Hematopoietic multipotent progenitor cell treated with erythropoietin and hydrocortisone succinate and interleukin-3 and kit ligand, for 6 days (in vitro differentiated cells): ENCODE measurements at regions not wholly inside any gene's neighbourhood (a gene's known extent, or its start where the extent isn't known, plus 50 kb on each side); places are given as distances from the start of the nearest gene placed in this dataset.
A peak's percentile ranks its signal among the peaks of the same experiment; 100 is the strongest.
"Not testable (repeated sequence)": the region's sequence is repeated elsewhere in the genome, so short reads cannot be mapped to it uniquely, and the experiment has no call there.

Source experiments
- DNase-seq: peaks from one replicate; pipeline ENCODE4 v3.0.0-alpha.2; 2015

GRCh38 chr4:179361978-179362486 is 1919.8 kb upstream of the AGA start:
- DNase-seq, result no peak

- DNase-seq, result not testable (repeated sequence)
Measured at GRCh38 chr4:179365932-179366331, 1923.7 kb upstream of the AGA start.

GRCh38 chr4:179372242-179372641 is 1930.0 kb upstream of the AGA start:
- no peak for DNase-seq

GRCh38 chr4:179372746-179373145 is 1930.5 kb upstream of the AGA start:
- peak; percentile 1 for DNase-seq

GRCh38 chr4:179378847-179379246 is 1936.6 kb upstream of the AGA start:
- not testable (repeated sequence) for DNase-seq

GRCh38 chr4:179392787-179393186 is 1950.5 kb upstream of the AGA start:
- no peak for DNase-seq

GRCh38 chr4:179398414-179398813 is 1956.2 kb upstream of the AGA start:
- DNase-seq, result peak; percentile 22

- peak; percentile 1 for DNase-seq
Measured at GRCh38 chr4:179399054-179399782, 1957.0 kb upstream of the AGA start.

- no peak for DNase-seq
Measured at GRCh38 chr4:179415037-179415846, 1973.0 kb upstream of the AGA start.

- no peak for DNase-seq
Measured at GRCh38 chr4:179415847-179416223, 1973.6 kb upstream of the AGA start.

- no peak for DNase-seq
Measured at GRCh38 chr4:179417357-179417756, 1975.1 kb upstream of the AGA start.

GRCh38 chr4:179437962-179438361 is 1995.7 kb upstream of the AGA start:
- DNase-seq, result no peak

GRCh38 chr4:179441596-179441995 is 1999.4 kb upstream of the AGA start:
- DNase-seq, result no peak

GRCh38 chr4:179447308-179447707 is 2005.1 kb upstream of the AGA start:
- no peak for DNase-seq

GRCh38 chr4:179465131-179465797 is 2023.0 kb upstream of the AGA start:
- peak; percentile 24 for DNase-seq

- DNase-seq, result no peak
Measured at GRCh38 chr4:179467878-179468277, 2025.6 kb upstream of the AGA start.

- no peak for DNase-seq
Measured at GRCh38 chr4:179472164-179472563, 2029.9 kb upstream of the AGA start.

- DNase-seq, result no peak
Measured at GRCh38 chr4:179478608-179479007, 2036.4 kb upstream of the AGA start.

- no peak for DNase-seq
Measured at GRCh38 chr4:179485781-179486180, 2043.5 kb upstream of the AGA start.

GRCh38 chr4:179486570-179487335 is 2044.5 kb upstream of the AGA start:
- DNase-seq, result no peak

GRCh38 chr4:179492260-179493080 is 2050.2 kb upstream of the AGA start:
- DNase-seq, result no peak

- no peak for DNase-seq
Measured at GRCh38 chr4:179503976-179504375, 2061.7 kb upstream of the AGA start.
